Forelimb muscle (tissue), 1 donor: ENCODE measurements at regions not wholly inside any gene's neighbourhood (a gene's known extent, or its start where the extent isn't known, plus 50 kb on each side); places are given as distances from the start of the nearest gene placed in this dataset.

ENCODE experiments used
- DNase-seq: peaks from one replicate; pipeline ENCODE4 v3.0.0-alpha.2; 2013; ENCODE audit warnings: low read depth

GRCh38 chr3:83302091-83302490 is 1540.6 kb upstream of the GBE1 start:
- no peak for DNase-seq

- DNase-seq = no peak
Observed at GRCh38 chr3:83317605-83318004, 1556.2 kb upstream of the GBE1 start.

GRCh38 chr3:83320726-83321125 is 1559.3 kb upstream of the GBE1 start:
- DNase-seq = no peak

GRCh38 chr3:83321457-83321856 is 1560.0 kb upstream of the GBE1 start:
- DNase-seq = no peak

GRCh38 chr3:83321891-83322290 is 1560.4 kb upstream of the GBE1 start:
- no peak for DNase-seq

- no peak for DNase-seq
Observed at GRCh38 chr3:83354205-83354604, 1592.8 kb upstream of the GBE1 start.

GRCh38 chr3:83393276-83393675 is 1565.5 kb upstream of the CADM2 start:
- no peak for DNase-seq

- no peak for DNase-seq
Observed at GRCh38 chr3:83403927-83404326, 1554.9 kb upstream of the CADM2 start.

GRCh38 chr3:83426300-83426699 is 1532.5 kb upstream of the CADM2 start:
- DNase-seq = no peak

GRCh38 chr3:83434880-83435587 is 1523.8 kb upstream of the CADM2 start:
- DNase-seq = no peak

GRCh38 chr3:83438188-83438587 is 1520.6 kb upstream of the CADM2 start:
- no peak for DNase-seq

GRCh38 chr3:83453056-83453455 is 1505.7 kb upstream of the CADM2 start:
- DNase-seq = no peak

- no peak for DNase-seq
Observed at GRCh38 chr3:83454353-83454752, 1504.4 kb upstream of the CADM2 start.

- no peak for DNase-seq
Observed at GRCh38 chr3:83457551-83457950, 1501.2 kb upstream of the CADM2 start.

GRCh38 chr3:83460052-83460451 is 1498.7 kb upstream of the CADM2 start:
- no peak for DNase-seq

GRCh38 chr3:83461411-83461810 is 1497.4 kb upstream of the CADM2 start:
- no peak for DNase-seq

GRCh38 chr3:83477563-83477962 is 1481.2 kb upstream of the CADM2 start:
- DNase-seq = no peak

GRCh38 chr3:83482402-83483070 is 1476.3 kb upstream of the CADM2 start:
- no peak for DNase-seq

- no peak for DNase-seq
Observed at GRCh38 chr3:83496462-83496861, 1462.3 kb upstream of the CADM2 start.

- no peak for DNase-seq
Observed at GRCh38 chr3:83498361-83499016, 1460.3 kb upstream of the CADM2 start.

GRCh38 chr3:83500422-83500821 is 1458.4 kb upstream of the CADM2 start:
- DNase-seq = no peak

GRCh38 chr3:83500931-83501330 is 1457.9 kb upstream of the CADM2 start:
- DNase-seq = no peak

GRCh38 chr3:83513051-83513450 is 1445.7 kb upstream of the CADM2 start:
- no peak for DNase-seq
